ENCODE measurements at regions not wholly inside any gene's neighbourhood (a gene's known extent, or its start where the extent isn't known, plus 50 kb on each side); places are given as distances from the start of the nearest gene placed in this dataset.

DNA sequence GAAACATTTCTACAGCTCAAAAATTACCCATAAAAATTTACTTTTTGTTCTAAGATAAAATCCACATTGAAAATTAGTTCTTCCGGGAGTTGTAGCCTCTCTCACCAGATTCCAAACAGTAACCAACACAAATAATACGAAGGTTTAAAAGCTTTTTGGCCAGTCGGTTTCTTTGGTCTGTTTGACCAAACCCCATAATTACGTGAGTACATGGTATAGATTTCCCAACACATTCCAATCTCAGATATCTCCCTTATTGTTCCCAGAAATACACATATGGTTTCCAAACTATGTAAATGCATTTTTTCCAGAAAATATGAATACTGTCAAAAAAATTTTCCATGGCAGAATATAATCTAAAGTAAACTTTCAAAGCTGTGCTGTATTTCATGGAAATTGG is 722.0 kb downstream of the KCNJ2 start:
- no peak overlapping the region for H2AFZ ChIP-seq (ENCODE audit: low read length)
- no peaks in the 10 kb centered on the region for H3K9me3 ChIP-seq (ENCODE audit: low read length)
- H3K9ac ChIP-seq (ENCODE audit: low read length) = no peak overlapping the region
- no peaks in the 10 kb centered on the region for H3K79me2 ChIP-seq (ENCODE audit: low read length)
- intact Hi-C loops (cut with micrococcal nuclease) = no loop called here
- no peak overlapping the region for H3K4me2 ChIP-seq (ENCODE audit: low read length)
- H3K27ac ChIP-seq (ENCODE audit: low read length) = no peak overlapping the region
- no peaks in the 10 kb centered on the region for H3K36me3 ChIP-seq (ENCODE audit: low read depth, low read length)
- H3K4me3 ChIP-seq (ENCODE audit: low read length) = no peak overlapping the region
- no peaks in the 10 kb centered on the region for H3K9me2 ChIP-seq (replicated peaks; ENCODE audit: low read length)
- no TSS peak for BruUV-seq (replicated peaks)
- ChIA-PET CTCF (no interaction called here), POLR2A (ENCODE audit: unreplicated experiment) (no interaction called here)
- H4K20me1 ChIP-seq (ENCODE audit: low read length) = no peaks in the 10 kb centered on the region
- H3K4me1 ChIP-seq (ENCODE audit: insufficient read depth, low read length) = no peaks in the 10 kb centered on the region
- TF ChIP-seq EZH2phosphoT487 (IDR thresholded peaks at IDR 0.05; ENCODE audit: borderline replicate concordance, low read length) (no peak), EZH2 (IDR thresholded peaks at IDR 0.05; ENCODE audit: low read length, unreplicated experiment) (no peak)
- TF ChIP-seq, protein P1, sequence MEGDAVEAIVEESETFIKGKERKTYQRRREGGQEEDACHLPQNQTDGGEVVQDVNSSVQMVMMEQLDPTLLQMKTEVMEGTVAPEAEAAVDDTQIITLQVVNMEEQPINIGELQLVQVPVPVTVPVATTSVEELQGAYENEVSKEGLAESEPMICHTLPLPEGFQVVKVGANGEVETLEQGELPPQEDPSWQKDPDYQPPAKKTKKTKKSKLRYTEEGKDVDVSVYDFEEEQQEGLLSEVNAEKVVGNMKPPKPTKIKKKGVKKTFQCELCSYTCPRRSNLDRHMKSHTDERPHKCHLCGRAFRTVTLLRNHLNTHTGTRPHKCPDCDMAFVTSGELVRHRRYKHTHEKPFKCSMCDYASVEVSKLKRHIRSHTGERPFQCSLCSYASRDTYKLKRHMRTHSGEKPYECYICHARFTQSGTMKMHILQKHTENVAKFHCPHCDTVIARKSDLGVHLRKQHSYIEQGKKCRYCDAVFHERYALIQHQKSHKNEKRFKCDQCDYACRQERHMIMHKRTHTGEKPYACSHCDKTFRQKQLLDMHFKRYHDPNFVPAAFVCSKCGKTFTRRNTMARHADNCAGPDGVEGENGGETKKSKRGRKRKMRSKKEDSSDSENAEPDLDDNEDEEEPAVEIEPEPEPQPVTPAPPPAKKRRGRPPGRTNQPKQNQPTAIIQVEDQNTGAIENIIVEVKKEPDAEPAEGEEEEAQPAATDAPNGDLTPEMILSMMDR (conservative IDR thresholded peaks at IDR 0.05; ENCODE audit: low read depth, low read length) = no peak
- no peak for ATAC-seq
- no peak for DNase-seq
- H3F3A ChIP-seq (ENCODE audit: low read length, unreplicated experiment) = no peaks in the 10 kb centered on the region
- H3K27me3 ChIP-seq (ENCODE audit: low read length) = peaks cover 28% of the 10 kb centered on the region

DNA sequence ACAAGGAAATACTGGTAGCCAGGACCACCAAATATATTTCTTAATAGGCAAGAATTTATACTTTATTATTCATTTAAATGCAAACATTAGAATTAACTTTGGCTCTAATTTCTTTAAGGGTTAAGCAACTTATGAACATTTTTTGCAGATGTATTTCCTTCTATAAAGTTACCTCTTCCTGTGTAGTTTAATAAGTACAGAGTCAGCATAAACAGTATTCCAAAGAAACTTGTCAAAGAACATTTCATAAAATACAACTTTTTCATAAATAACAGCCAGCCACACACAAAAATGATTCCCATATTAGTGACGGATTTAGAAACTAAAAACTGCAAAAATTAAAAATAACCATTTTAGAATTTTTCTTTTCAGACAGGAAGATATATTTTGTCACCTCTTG is 723.2 kb downstream of the KCNJ2 start:
- Histone ChIP-seq H3K27me3 (ENCODE audit: low read length) (peaks cover 28% of the 10 kb centered on the region), H3K9ac (ENCODE audit: low read length) (no peak overlapping the region), H3K36me3 (ENCODE audit: low read depth, low read length) (no peaks in the 10 kb centered on the region), H3K9me3 (ENCODE audit: low read length) (no peaks in the 10 kb centered on the region), H3F3A (ENCODE audit: low read length, unreplicated experiment) (no peaks in the 10 kb centered on the region), H3K79me2 (ENCODE audit: low read length) (no peaks in the 10 kb centered on the region), H3K4me2 (ENCODE audit: low read length) (no peak overlapping the region), H4K20me1 (ENCODE audit: low read length) (no peaks in the 10 kb centered on the region), H3K27ac (ENCODE audit: low read length) (no peak overlapping the region), H3K4me3 (ENCODE audit: low read length) (no peak overlapping the region), H3K4me1 (ENCODE audit: insufficient read depth, low read length) (no peaks in the 10 kb centered on the region), H3K9me2 (replicated peaks; ENCODE audit: low read length) (no peaks in the 10 kb centered on the region), H2AFZ (ENCODE audit: low read length) (no peak overlapping the region)
- no TSS peak for BruUV-seq (replicated peaks)
- ATAC-seq (no peak), DNase-seq (no peak)
- ChIA-PET POLR2A (ENCODE audit: unreplicated experiment) (interaction anchor here (0.6 kb wide), 1 partner anchor 77 kb away, joined by 5 read pairs; no protein-coding TSS in a partner anchor), CTCF (no interaction called here)
- TF ChIP-seq EZH2phosphoT487 (IDR thresholded peaks at IDR 0.05; ENCODE audit: borderline replicate concordance, low read length) = no peak
- TF ChIP-seq EZH2 (IDR thresholded peaks at IDR 0.05; ENCODE audit: low read length, unreplicated experiment) = no peak
- TF ChIP-seq, protein P1 (conservative IDR thresholded peaks at IDR 0.05; ENCODE audit: low read depth, low read length) = no peak
- intact Hi-C loops (cut with micrococcal nuclease) = no loop called here

DNA sequence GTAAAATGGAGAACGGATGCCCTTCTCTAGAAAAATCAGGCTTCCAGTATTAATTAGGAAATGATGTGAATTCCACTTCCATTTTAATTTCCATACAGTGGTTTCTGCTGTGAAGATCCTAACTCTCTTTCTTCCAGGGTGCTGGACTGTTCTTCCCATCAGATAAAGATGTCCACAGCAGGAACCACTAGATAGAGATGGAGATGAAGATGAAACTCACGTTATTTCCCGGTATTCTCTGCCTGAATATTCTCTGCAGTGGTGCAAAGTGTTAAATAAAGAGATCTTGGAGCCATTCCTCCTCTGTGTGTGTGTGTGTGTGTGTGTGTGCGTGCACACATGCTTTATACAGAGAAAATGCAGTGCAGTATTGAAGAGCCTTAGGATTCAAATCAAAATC is 727.5 kb downstream of the KCNJ2 start:
- Histone ChIP-seq H3K9me2 (replicated peaks; ENCODE audit: low read length) (no peaks in the 10 kb centered on the region), H3K27me3 (ENCODE audit: low read length) (peaks cover 10% of the 10 kb centered on the region), H3K27ac (ENCODE audit: low read length) (no peak overlapping the region), H3K9me3 (ENCODE audit: low read length) (no peaks in the 10 kb centered on the region), H3F3A (ENCODE audit: low read length, unreplicated experiment) (no peaks in the 10 kb centered on the region), H4K20me1 (ENCODE audit: low read length) (no peaks in the 10 kb centered on the region), H3K4me2 (ENCODE audit: low read length) (peak overlapping the region; percentile 21; the same call in 1 of the 2 replicates), H3K4me3 (ENCODE audit: low read length) (no peak overlapping the region), H3K4me1 (ENCODE audit: insufficient read depth, low read length) (no peaks in the 10 kb centered on the region), H3K9ac (ENCODE audit: low read length) (no peak overlapping the region), H3K36me3 (ENCODE audit: low read depth, low read length) (no peaks in the 10 kb centered on the region), H3K79me2 (ENCODE audit: low read length) (no peaks in the 10 kb centered on the region), H2AFZ (ENCODE audit: low read length) (peak overlapping the region; percentile 56)
- TF ChIP-seq EZH2phosphoT487 (IDR thresholded peaks at IDR 0.05; ENCODE audit: borderline replicate concordance, low read length) (no peak), EZH2 (IDR thresholded peaks at IDR 0.05; ENCODE audit: low read length, unreplicated experiment) (no peak)
- TF ChIP-seq, protein P1 (conservative IDR thresholded peaks at IDR 0.05; ENCODE audit: low read depth, low read length) = peak; percentile 41; the same call in 1 of the 2 replicates
- POLR2A ChIA-PET (ENCODE audit: unreplicated experiment) = no interaction called here
- no TSS peak for BruUV-seq (replicated peaks)
- peak; percentile 13 for DNase-seq
- intact Hi-C loops (cut with micrococcal nuclease) = no loop called here
- ATAC-seq = peak; percentile 35; the same call in 1 of the 2 replicates
- CTCF ChIA-PET = no interaction called here
